Esophagus squamous epithelium (tissue), 5 donors: ENCODE measurements at regions not wholly inside any gene's neighbourhood (a gene's known extent, or its start where the extent isn't known, plus 50 kb on each side); places are given as distances from the start of the nearest gene placed in this dataset.
A peak's percentile ranks its signal among the peaks of the same experiment; 100 is the strongest.

Source experiments
- DNase-seq: peaks from one replicate; lab custom pipeline; 2025; lab: John Stamatoyannopoulos, UW
- H3K27ac ChIP-seq, 4 donors: fragments of 200-600 bp; sonication (generic); one replicate each; pipeline ENCODE4 v1.5.1; 2016 to 2019; ENCODE audit warnings: mild to moderate bottlenecking in 1 of 4
- H3K27me3 ChIP-seq, 4 donors: fragments of 200-600 bp; sonication (generic); 1 replicate in 3 of 4; 2 replicates in 1 of 4; pipeline versions ENCODE4 v1.5.1 to v1.6.0; 2017 to 2021; ENCODE audit warnings: antibody characterized with exemption in 1 of 4
- H3K36me3 ChIP-seq, 3 donors: fragments of 200-600 bp; sonication (generic); one replicate each; pipeline ENCODE4 v1.5.1; 2016 to 2019
- H3K4me1 ChIP-seq, 3 donors: fragments of 200-600 bp; sonication (generic); one replicate each; pipeline ENCODE4 v1.5.1; 2017 to 2019
- H3K4me3 ChIP-seq, 4 donors: fragments of 200-600 bp; sonication (generic); 1 replicate in 3 of 4; 2 replicates in 1 of 4; pipeline ENCODE4 v1.5.1; 2016 to 2019; ENCODE audit warnings: mild to moderate bottlenecking in 2 of 4, moderate library complexity in 1 of 4
- H3K9me3 ChIP-seq, 3 donors: fragments of 200-600 bp; sonication (generic); one replicate each; pipeline ENCODE4 v1.5.1; 2016 to 2019
- POLR2A ChIP-seq, 4 donors: fragments of 450-650 bp; IDR thresholded peaks; one replicate each; pipeline ENCODE4 v1.6.1; 2017; ENCODE audit warnings: antibody characterized with exemption in 4 of 4, mild to moderate bottlenecking in 4 of 4, moderate library complexity in 3 of 4
- WGBS, 2 donors: methylation state at CpG; one replicate each; pipeline ENCODE4 v1.1.5; 2018; 5-methylcytosine and 5-hydroxymethylcytosine counted together
- intact Hi-C: fragments of 100-400 bp; cut with DNase I; formaldehyde crosslinking; loops from one replicate; pipeline ENCODE4 v1.15.0; 2022
- TF ChIP-seq, protein P1 (sequence below), 6 experiments: fragments of 450-650 bp in 4 of 6; fragments of 200-600 bp in 2 of 6; sonication (generic) in 2 of 6; IDR thresholded peaks; one replicate each; pipeline ENCODE4 v1.5.1; 2016 to 2019; ENCODE audit warnings: antibody characterized with exemption in 6 of 6, mild to moderate bottlenecking in 4 of 6, moderate library complexity in 4 of 6
- donor health status: DM: yes; HTN: yes; CAD: no.

DNA sequence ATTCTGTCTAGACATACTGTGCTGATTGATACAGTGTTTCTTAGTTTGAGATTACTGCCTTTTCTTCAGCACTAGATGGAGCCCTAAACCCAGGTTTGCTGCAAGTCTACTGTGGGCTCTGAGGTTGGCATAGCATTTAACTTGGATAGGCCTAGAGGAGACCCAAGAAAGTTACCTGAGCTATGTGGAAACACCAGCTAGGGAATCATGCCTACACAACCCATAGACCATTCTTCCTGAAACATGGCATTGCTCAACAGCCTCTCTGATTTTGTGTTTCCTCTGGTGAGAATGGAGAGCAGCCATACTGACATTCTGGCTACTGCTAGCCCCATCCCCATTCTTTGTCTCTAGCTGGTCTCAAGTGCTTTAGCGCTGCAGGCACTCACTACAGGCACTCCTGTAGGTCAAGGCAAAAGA, 287.7 kb upstream of the PCDH18 start:
- no peak overlapping the region for H3K4me3 ChIP-seq
- no peak overlapping the region for H3K27ac ChIP-seq
- intact Hi-C loops: loop anchor here (5.0 to 10.0 kb wide), 2 partner anchors 275 to 347 kb away; no protein-coding TSS in a partner anchor
- H3K9me3 ChIP-seq: no peaks in the 10 kb centered on the region
- 87 to 92% methylated on average over 1 of the region's 1 CpG for WGBS, 2 donors
- no peak for DNase-seq
- no peaks in the 10 kb centered on the region for H3K36me3 ChIP-seq
- no peaks in the 10 kb centered on the region for H3K27me3 ChIP-seq
- no peaks in the 10 kb centered on the region for H3K4me1 ChIP-seq
- TF ChIP-seq, protein P1, sequence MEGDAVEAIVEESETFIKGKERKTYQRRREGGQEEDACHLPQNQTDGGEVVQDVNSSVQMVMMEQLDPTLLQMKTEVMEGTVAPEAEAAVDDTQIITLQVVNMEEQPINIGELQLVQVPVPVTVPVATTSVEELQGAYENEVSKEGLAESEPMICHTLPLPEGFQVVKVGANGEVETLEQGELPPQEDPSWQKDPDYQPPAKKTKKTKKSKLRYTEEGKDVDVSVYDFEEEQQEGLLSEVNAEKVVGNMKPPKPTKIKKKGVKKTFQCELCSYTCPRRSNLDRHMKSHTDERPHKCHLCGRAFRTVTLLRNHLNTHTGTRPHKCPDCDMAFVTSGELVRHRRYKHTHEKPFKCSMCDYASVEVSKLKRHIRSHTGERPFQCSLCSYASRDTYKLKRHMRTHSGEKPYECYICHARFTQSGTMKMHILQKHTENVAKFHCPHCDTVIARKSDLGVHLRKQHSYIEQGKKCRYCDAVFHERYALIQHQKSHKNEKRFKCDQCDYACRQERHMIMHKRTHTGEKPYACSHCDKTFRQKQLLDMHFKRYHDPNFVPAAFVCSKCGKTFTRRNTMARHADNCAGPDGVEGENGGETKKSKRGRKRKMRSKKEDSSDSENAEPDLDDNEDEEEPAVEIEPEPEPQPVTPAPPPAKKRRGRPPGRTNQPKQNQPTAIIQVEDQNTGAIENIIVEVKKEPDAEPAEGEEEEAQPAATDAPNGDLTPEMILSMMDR (IDR thresholded peaks at IDR 0.05): peak in 5 of 6 experiments; percentile 28 to 73 (median 50)
- TF ChIP-seq POLR2A (IDR thresholded peaks at IDR 0.05): no peak

DNA sequence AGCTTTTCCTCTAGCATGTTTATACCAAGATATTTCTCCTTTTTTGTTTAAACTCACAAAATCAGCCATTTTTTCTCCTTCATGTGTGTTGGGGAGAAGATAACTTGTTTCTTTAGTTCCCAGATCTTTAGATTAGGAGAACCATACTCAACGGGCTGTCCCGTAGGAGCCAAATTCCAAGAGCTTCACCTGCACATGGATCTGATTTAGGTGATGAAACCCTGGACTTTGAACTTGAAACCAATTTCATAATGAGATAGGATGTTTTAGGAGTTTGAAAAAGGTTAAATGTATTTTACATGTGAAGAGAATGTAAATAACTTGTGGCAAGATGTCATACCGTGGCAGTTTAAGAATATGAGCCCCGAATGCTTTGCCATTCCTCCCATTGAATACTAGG, 280.0 kb upstream of the PCDH18 start:
- Histone ChIP-seq H3K9me3 (no peaks in the 10 kb centered on the region), H3K36me3 (no peaks in the 10 kb centered on the region), H3K4me3 (no peak overlapping the region), H3K27ac (no peak overlapping the region), H3K27me3 (no peaks in the 10 kb centered on the region), H3K4me1 (no peaks in the 10 kb centered on the region)
- 77 to 87% methylated on average over 4 of the region's 4 CpGs for WGBS, 2 donors
- no peak for DNase-seq
- TF ChIP-seq, protein P1 (IDR thresholded peaks at IDR 0.05): no peak
- TF ChIP-seq POLR2A (IDR thresholded peaks at IDR 0.05): no peak
- intact Hi-C loops: loop anchor here (10.0 kb wide), 1 partner anchor 283 kb away; no protein-coding TSS in a partner anchor

DNA sequence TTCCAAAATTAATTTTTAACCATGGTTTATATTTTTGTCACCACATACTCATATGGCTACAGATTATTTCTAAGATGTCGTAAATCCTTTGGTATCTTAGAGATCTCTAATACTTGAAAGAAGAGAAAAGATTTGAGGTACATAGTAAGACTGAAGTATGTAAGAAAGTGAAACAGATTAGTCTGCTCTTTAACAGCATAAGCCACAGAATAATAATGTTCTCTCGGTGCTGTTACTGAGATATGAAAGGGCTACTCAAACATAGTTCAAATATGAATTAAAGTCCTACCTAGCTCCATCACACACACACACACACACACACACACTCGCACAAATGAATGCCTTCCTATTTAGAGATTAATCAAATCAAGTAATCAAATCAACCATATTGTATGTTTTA, 274.1 kb upstream of the PCDH18 start:
- 78 to 83% methylated on average over 3 of the region's 3 CpGs for WGBS, 2 donors
- intact Hi-C loops: no loop called here

DNA sequence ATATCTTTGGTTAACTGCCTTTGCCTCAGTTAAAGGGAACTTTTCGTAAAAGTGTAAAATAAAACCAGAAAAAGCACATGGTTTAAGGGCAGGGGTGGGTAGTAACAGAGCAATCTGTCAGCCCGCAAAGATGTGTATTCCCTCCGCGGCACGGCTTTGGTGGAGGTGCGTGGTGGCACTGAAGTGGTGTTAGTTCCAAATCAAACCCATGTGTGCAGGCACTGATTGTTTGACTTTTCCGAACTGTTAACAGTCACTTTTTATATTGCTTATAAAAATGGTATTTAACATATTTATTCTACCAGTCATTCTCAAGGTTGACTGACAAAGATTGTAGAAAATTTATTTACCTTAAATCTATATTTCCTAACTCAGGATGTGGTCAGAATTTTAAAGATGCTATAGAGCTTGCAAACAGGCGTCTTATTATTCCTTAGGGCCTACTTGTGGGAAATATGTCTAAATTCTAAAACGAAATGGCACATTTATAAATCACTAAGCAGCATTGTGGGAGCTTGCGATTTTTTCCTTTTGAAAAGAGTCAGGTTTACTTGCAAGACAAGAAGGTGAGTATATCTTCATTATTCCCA, 272.7 kb upstream of the PCDH18 start:
- no peaks in the 10 kb centered on the region for H3K36me3 ChIP-seq
- no peak overlapping the region for H3K27ac ChIP-seq
- no peaks in the 10 kb centered on the region for H3K4me1 ChIP-seq
- TF ChIP-seq, protein P1 (IDR thresholded peaks at IDR 0.05): no peak
- TF ChIP-seq POLR2A (IDR thresholded peaks at IDR 0.05): no peak
- H3K9me3 ChIP-seq: no peaks in the 10 kb centered on the region
- intact Hi-C loops: no loop called here
- H3K27me3 ChIP-seq: no peaks in the 10 kb centered on the region
- DNase-seq: no peak
- H3K4me3 ChIP-seq: no peak overlapping the region
- 81 to 88% methylated on average over 10 of the region's 10 CpGs for WGBS, 2 donors

More for the DNA sequence above, 274.1 kb upstream of the PCDH18 start:
- Histone ChIP-seq H3K27ac (no peak overlapping the region), H3K36me3 (no peaks in the 10 kb centered on the region), H3K27me3 (no peaks in the 10 kb centered on the region), H3K4me3 (no peak overlapping the region), H3K9me3 (no peaks in the 10 kb centered on the region), H3K4me1 (no peaks in the 10 kb centered on the region)
- TF ChIP-seq, protein P1 (IDR thresholded peaks at IDR 0.05): no peak
- no peak for TF ChIP-seq POLR2A (IDR thresholded peaks at IDR 0.05)
- DNase-seq: no peak

DNA sequence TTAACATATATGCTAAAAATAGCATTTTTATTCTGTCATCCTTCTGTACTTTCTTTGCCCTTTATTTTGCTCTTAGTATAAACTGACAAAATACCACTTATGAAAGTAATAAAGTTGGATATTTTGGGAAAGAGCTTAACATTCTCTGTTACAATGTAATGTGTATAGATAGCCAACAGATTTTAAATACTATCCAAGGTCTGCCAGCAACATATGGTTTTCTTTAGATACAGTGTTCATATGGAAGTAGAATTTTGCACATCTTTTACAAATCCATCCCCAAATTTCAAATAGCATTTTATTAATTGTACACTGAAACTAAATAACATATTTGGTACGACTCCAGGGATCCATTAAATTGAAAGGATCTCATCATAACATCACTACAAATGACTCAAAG, 268.6 kb upstream of the PCDH18 start:
- H3K4me1 ChIP-seq: no peaks in the 10 kb centered on the region
- no peak overlapping the region for H3K4me3 ChIP-seq
- 29 to 50% methylated on average over 1 of the region's 1 CpG for WGBS, 2 donors
- no peak overlapping the region for H3K27ac ChIP-seq
- no peak for TF ChIP-seq POLR2A (IDR thresholded peaks at IDR 0.05)
- TF ChIP-seq, protein P1 (IDR thresholded peaks at IDR 0.05): no peak
- DNase-seq: no peak
- intact Hi-C loops: no loop called here
- H3K36me3 ChIP-seq: no peaks in the 10 kb centered on the region
- no peaks in the 10 kb centered on the region for H3K27me3 ChIP-seq
- no peaks in the 10 kb centered on the region for H3K9me3 ChIP-seq
